ENCODE measurements at regions not wholly inside any gene's neighbourhood (a gene's known extent, or its start where the extent isn't known, plus 50 kb on each side); places are given as distances from the start of the nearest gene placed in this dataset.

DNA sequence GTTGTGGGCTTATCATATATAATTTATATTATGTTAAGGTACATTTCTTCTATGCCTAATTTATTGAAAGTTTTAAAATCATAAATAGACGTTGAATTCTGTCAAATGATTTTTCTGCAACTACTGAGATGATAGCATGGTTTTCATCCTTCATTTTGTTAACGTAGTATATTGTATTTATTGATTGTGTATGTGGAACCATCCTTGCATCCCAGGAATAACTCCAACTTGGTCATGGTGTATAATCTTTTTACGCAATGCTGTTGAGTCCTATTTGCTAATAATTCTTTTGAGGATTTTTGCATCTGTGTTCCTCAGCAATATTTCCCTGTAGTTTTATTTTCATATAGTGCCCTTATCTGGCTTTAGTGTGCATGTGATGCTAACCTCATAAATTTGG is 152.7 kb downstream of the ADCYAP1 start:
- TF ChIP-seq CTCF (IDR thresholded peaks at IDR 0.05), result no peak

DNA sequence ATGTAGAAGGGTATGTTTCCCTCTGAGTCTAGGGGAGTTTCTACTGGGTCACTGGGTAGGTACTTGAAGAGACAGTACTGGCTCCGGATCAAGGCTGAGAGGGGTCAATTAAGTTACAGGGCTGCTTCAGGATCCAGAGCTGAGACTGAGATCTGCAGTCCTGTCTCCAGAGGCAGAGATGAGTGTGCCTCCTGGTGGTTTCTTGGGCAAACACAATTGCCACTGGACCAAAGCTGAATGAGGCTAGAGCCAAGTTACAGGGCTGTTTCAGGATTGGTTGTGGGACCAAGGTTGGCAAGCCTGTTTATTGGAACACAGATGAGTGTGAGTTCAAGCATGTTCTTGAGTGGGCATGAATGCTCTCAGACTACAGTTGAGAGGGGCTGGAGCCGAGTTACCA is 157.9 kb downstream of the ADCYAP1 start:
- TF ChIP-seq CTCF (IDR thresholded peaks at IDR 0.05), result no peak; the same call in 1 of the 2 replicates

DNA sequence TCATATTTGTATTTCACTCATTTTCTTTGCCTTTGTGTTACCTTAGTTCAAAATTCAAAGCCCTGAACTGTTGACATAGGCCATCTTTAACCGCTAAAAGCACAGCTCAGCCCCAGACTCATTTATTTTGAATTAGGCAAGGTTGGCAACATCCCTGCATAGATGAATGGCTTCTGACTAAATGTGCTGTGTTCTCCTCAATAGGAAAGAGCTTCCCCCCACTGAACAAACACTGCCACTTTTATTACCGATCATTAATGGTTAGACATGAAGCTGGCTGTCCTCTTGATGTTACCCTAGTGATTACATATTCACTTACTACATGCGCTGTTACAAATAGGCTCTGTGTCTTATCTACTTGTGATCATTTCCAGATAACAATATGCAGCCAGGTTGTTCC is 170.7 kb downstream of the ADCYAP1 start:
- no peak for TF ChIP-seq CTCF (IDR thresholded peaks at IDR 0.05)

GRCh38 chr18:1075876-1076275 is 171.2 kb downstream of the ADCYAP1 start:
- no peak for TF ChIP-seq CTCF (IDR thresholded peaks at IDR 0.05)

- no peak for TF ChIP-seq CTCF (IDR thresholded peaks at IDR 0.05)
These were observed 173.6 kb downstream of the ADCYAP1 start for GRCh38 chr18:1078301-1078700.

- TF ChIP-seq CTCF (IDR thresholded peaks at IDR 0.05), result no peak
These were observed 186.1 kb downstream of the ADCYAP1 start for GRCh38 chr18:1090758-1091157.

GRCh38 chr18:1092228-1092627 is 187.6 kb downstream of the ADCYAP1 start:
- TF ChIP-seq CTCF (IDR thresholded peaks at IDR 0.05), result no peak

GRCh38 chr18:1094409-1094808 is 189.7 kb downstream of the ADCYAP1 start:
- no peak for TF ChIP-seq CTCF (IDR thresholded peaks at IDR 0.05)

Measured in LNCAP (cell line).